Heart left ventricle (tissue), 13 donors: ENCODE measurements at regions not wholly inside any gene's neighbourhood (a gene's known extent, or its start where the extent isn't known, plus 50 kb on each side); places are given as distances from the start of the nearest gene placed in this dataset.

Source experiments
- CTCF ChIP-seq, 12 donors: fragments of 200-600 bp; sonication (generic) in 4 of 12; IDR thresholded peaks; one replicate each; pipeline versions ENCODE4 v1.5.0 to v1.8.0; 2018 to 2022; ENCODE audit warnings: antibody characterized with exemption in 12 of 12, mild to moderate bottlenecking in 5 of 12
- POLR2A ChIP-seq, 2 donors: fragments of 450-650 bp; IDR thresholded peaks; one replicate each; pipeline ENCODE4 v1.6.1; 2017; ENCODE audit warnings: antibody characterized with exemption in 2 of 2, mild to moderate bottlenecking in 2 of 2, moderate library complexity in 2 of 2
- donor health status: ischemic (EF 13 %, LVEDD 7.1; RV severe dilation, severe dysfunction).
- donor health status: DM: no; HTN: yes; CAD: no.
- donor health status: DM: no; HTN: no; CAD: no.
- donor health status: ischemic (EF 25% LVEDD 6.9; RV normal size, moderate dysfunction).
- donor health status: ischemic (EF 25% LVEDD 5.7; RV mildly dilated, moderate dysfunction).
- donor health status: ischemic (EF 35%, LVEDD 5.7; RV mildly dilated, moderate dysfunction).
- donor health status: nonischemic (EF 11% LVEDD 7.7; RV severe dilation, severe dysfunction).
- donor health status: DM: yes; HTN: yes; CAD: no.
- donor health status: PGD.
- donor health status: ischemic (EF 29% LVEDD 5.4; RV normal size, mild dysfunction).
- donor health status: nonischemic (EF 23%, LVEDD 6.1; RV moderate dilation, normal function).

- TF ChIP-seq CTCF (IDR thresholded peaks at IDR 0.05) (no peak), POLR2A (IDR thresholded peaks at IDR 0.05) (no peak)
Measured at GRCh38 chr10:34002896-34003295, 668.4 kb upstream of the NRP1 start.
